K562 (cell line): ENCODE measurements at regions not wholly inside any gene's neighbourhood (a gene's known extent, or its start where the extent isn't known, plus 50 kb on each side); places are given as distances from the start of the nearest gene placed in this dataset.

ENCODE experiments used
- ATAC-seq: fragments of 200-7000 bp; cut with Tn5 transposase; 3 replicates; pipeline ENCODE4 v1.9.1; 2020; ENCODE audit warnings: moderate library complexity
- BruUV-seq: library from RNA; stranded (reverse); fragments of 400-500 nt; replicated peaks from 2 replicates; lab custom pipeline; 2021; lab: Mats Ljungman, UMichigan
- CTCF ChIA-PET: fragments of 300-600 bp; formaldehyde crosslinking; extraction: SDS; loops from one replicate; lab custom pipeline; 2021; ENCODE audit warnings: low intra/inter-chr PET ratio; lab: Yijun Ruan, JAX
- POLR2A ChIA-PET: fragments of 300-600, 350-650 bp; sonication (Branson Sonifier 250); formaldehyde crosslinking; extraction: SDS; loops from one replicate; lab custom pipeline; 2021; ENCODE audit warnings: antibody characterized with exemption, inconsistent platforms; lab: Yijun Ruan, JAX
- DNase-seq, 4 experiments: peaks; one replicate each; pipeline versions ENCODE4 v3.0.0 to v3.0.0-alpha.2; 2011 to 2018; ENCODE audit warnings: low spot score in 3 of 4, mixed read lengths in 3 of 4; ENCODE audit errors: extremely low read depth in 1 of 4
- FAIRE-seq: peaks from 2 replicates; lab custom pipeline; 2011; peaks lifted over from hg19 to GRCh38; lab: Jason Lieb, UNC
- H2AFZ ChIP-seq: 2 replicates; pipeline ENCODE4 v1.6.0; 2011; ENCODE audit warnings: low read depth, low read length, control low read depth, inconsistent platforms
- H3K27ac ChIP-seq: fragments of 200-600 bp; 3 replicates; pipeline ENCODE4 v1.8.0; 2011; ENCODE audit warnings: low read depth, mild to moderate bottlenecking, control low read depth, inconsistent platforms, low read length, moderate library complexity, mixed read lengths; ENCODE audit errors: extremely low read depth
- H3K27me3 ChIP-seq, 2 experiments: fragments of 300-600 bp in 1 of 2; 2 replicates in 1 of 2; 3 replicates in 1 of 2; pipeline versions ENCODE4 v1.6.0 to v1.8.0; 2011; ENCODE audit warnings: inconsistent platforms in 2 of 2, low read length in 2 of 2, mild to moderate bottlenecking in 1 of 2, mixed read lengths in 1 of 2, moderate library complexity in 1 of 2; ENCODE audit not compliant: control insufficient read depth in 2 of 2, insufficient read depth in 2 of 2
- H3K36me3 ChIP-seq: fragments of 300-600 bp; 3 replicates; pipeline ENCODE4 v1.8.0; 2011; ENCODE audit warnings: mild to moderate bottlenecking, low read length, inconsistent platforms; ENCODE audit not compliant: control insufficient read depth, insufficient read depth
- H3K4me1 ChIP-seq, 2 experiments: fragments of 200-600 bp in 1 of 2; replicated peaks in 1 of 2; 2 replicates in 1 of 2; 3 replicates in 1 of 2; pipeline versions ENCODE4 v1.5.1 to v1.8.0; 2011; ENCODE audit warnings: inconsistent platforms in 2 of 2, low read length in 2 of 2, mild to moderate bottlenecking in 1 of 2, mixed read lengths in 1 of 2, moderate library complexity in 1 of 2; ENCODE audit not compliant: control insufficient read depth in 2 of 2, insufficient read depth in 2 of 2
- H3K4me2 ChIP-seq: 2 replicates; pipeline ENCODE4 v1.6.1; 2011; ENCODE audit warnings: low read length, control low read depth, inconsistent platforms, mixed read lengths; ENCODE audit not compliant: insufficient read depth
- H3K4me3 ChIP-seq: fragments of 200-600 bp; sonication (generic), shearing (Covaris generic); 2 replicates; pipeline ENCODE4 v1.5.1; 2016; ENCODE audit warnings: control low read depth, inconsistent platforms
- H3K79me2 ChIP-seq: fragments of 200-600 bp; 3 replicates; pipeline ENCODE4 v1.8.0; 2011; ENCODE audit warnings: low read length, inconsistent platforms; ENCODE audit not compliant: control insufficient read depth, insufficient read depth
- H3K9ac ChIP-seq, 2 experiments: 2 replicates each; pipeline versions ENCODE4 v1.6.0 to v1.6.1; 2011; ENCODE audit warnings: low read depth in 2 of 2, low read length in 2 of 2, control low read depth in 1 of 2, inconsistent platforms in 1 of 2, mild to moderate bottlenecking in 1 of 2, mixed read lengths in 1 of 2; ENCODE audit not compliant: insufficient read depth in 1 of 2
- H3K9me1 ChIP-seq: one replicate; pipeline ENCODE4 v1.6.0; 2011; ENCODE audit warnings: inconsistent platforms, mild to moderate bottlenecking, low read length, moderate library complexity; ENCODE audit not compliant: control insufficient read depth, insufficient read depth
- H3K9me3 ChIP-seq: replicated peaks from 2 replicates; pipeline ENCODE4 v1.5.1; 2011; ENCODE audit warnings: low read depth, low read length, inconsistent platforms; ENCODE audit not compliant: control insufficient read depth, insufficient read depth
- H4K20me1 ChIP-seq: replicated peaks from 2 replicates; pipeline ENCODE4 v1.6.1; 2011; ENCODE audit warnings: low read length, inconsistent platforms, mixed read lengths; ENCODE audit not compliant: control insufficient read depth, insufficient read depth
- DNMT1 ChIP-seq: fragments of 450-650 bp; IDR thresholded peaks from 2 replicates; pipeline ENCODE4 v1.6.1; 2016; ENCODE audit warnings: antibody characterized with exemption, mild to moderate bottlenecking
- KDM5B ChIP-seq: fragments of 200-600 bp; sonication (generic); IDR thresholded peaks from 2 replicates; pipeline ENCODE4 v1.6.1; 2012; ENCODE audit warnings: low read depth, mild to moderate bottlenecking, moderate library complexity, low read length, control low read depth, inconsistent platforms; ENCODE audit not compliant: insufficient replicate concordance
- OTX1 ChIP-seq: fragments of 450-650 bp; formaldehyde crosslinking; IDR thresholded peaks from 2 replicates; pipeline ENCODE4 v1.4.0; 2022; ENCODE audit warnings: mild to moderate bottlenecking
- RBBP5 ChIP-seq: fragments of 200-600 bp; sonication (generic); IDR thresholded peaks from 2 replicates; pipeline ENCODE4 v1.6.1; 2012; ENCODE audit warnings: borderline replicate concordance, mild to moderate bottlenecking, low read length, control low read depth, inconsistent platforms; ENCODE audit not compliant: insufficient read depth, poor library complexity, severe bottlenecking
- WGBS: fragments of 100-300 bp; shearing (Covaris generic); methylation state at CpG from one replicate; pipeline ENCODE4 v1.1.6; 2016; ENCODE audit warnings: low coverage, mixed read lengths; ENCODE audit not compliant: insufficient coverage; ENCODE audit errors: missing lambda C conversion rate; 5-methylcytosine and 5-hydroxymethylcytosine counted together
- in situ Hi-C: fragments of 300-500 bp; cut with MboI; formaldehyde crosslinking; loops from 4 replicates; pipeline ENCODE4 v1.15.0; 2018; ENCODE audit warnings: inconsistent platforms, mixed read lengths
- intact Hi-C: fragments of 100-400 bp; cut with micrococcal nuclease; formaldehyde crosslinking; loops from 2 replicates; pipeline ENCODE4 v1.14.2; 2022
- TF ChIP-seq, protein P1 (sequence below): fragments of 200-800 bp; sonication (Bioruptor generic); IDR thresholded peaks from 2 replicates; pipeline ENCODE4 v1.6.1; 2016; ENCODE audit warnings: missing genetic modification characterization, missing compliant biosample characterization
- TF ChIP-seq, protein P2 (sequence below): fragments of 450-650 bp; IDR thresholded peaks from 2 replicates; pipeline ENCODE4 v1.6.1; 2016
- TF ChIP-seq, protein P3 (sequence below): fragments of 450-650 bp; formaldehyde crosslinking; IDR thresholded peaks from 2 replicates; pipeline ENCODE4 v1.4.0; 2020; ENCODE audit warnings: mild to moderate bottlenecking, moderate library complexity

DNA sequence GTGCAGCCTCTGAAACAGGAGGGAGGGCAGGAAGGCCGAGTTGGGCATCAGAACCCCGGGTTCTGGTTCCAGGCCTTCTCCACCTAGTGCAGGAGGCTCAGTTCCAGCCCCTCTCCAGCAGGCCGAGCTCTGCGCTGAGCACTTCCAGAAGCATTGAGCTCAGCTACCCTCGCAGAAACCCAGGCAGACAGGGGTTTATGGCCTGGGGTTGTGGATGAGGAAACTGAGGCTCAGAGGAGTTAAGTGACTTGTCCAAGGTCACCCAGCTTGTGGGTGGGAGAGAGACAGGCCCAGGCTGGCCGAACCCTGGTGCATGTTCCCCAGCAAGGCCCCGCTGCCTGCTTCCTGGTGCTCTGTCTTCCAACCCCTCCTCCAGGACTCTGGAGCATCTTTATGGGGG lies 348.9 kb downstream of the PTPRU start:
- ChIA-PET CTCF (no interaction called here), POLR2A (interaction anchor here (0.6 kb wide), 1 partner anchor 22 kb away, joined by 3 read pairs; no protein-coding TSS in a partner anchor)
- Histone ChIP-seq H2AFZ (no peak overlapping the region), H3K9me3 (no peaks in the 10 kb centered on the region), H3K79me2 (no peaks in the 10 kb centered on the region), H3K9ac (no peak overlapping the region), H3K4me1 (no peaks in the 10 kb centered on the region), H3K4me3 (no peak overlapping the region), H3K27ac (no peak overlapping the region), H3K36me3 (no peaks in the 10 kb centered on the region), H4K20me1 (no peaks in the 10 kb centered on the region), H3K27me3 (peaks cover 0 to 22% of the 10 kb centered on the region in 2 experiments; a peak in 2 of 5 replicates), H3K9me1 (no peaks in the 10 kb centered on the region), H3K4me2 (no peak overlapping the region)
- WGBS, result 0% methylated on average over 7 of the region's 7 CpGs
- intact Hi-C loops (no loop called here), in situ Hi-C loops (no loop called here)
- FAIRE-seq (no peak), DNase-seq (no peak), ATAC-seq (no peak)
- no TSS peak for BruUV-seq
- TF ChIP-seq RBBP5, result no peak

DNA sequence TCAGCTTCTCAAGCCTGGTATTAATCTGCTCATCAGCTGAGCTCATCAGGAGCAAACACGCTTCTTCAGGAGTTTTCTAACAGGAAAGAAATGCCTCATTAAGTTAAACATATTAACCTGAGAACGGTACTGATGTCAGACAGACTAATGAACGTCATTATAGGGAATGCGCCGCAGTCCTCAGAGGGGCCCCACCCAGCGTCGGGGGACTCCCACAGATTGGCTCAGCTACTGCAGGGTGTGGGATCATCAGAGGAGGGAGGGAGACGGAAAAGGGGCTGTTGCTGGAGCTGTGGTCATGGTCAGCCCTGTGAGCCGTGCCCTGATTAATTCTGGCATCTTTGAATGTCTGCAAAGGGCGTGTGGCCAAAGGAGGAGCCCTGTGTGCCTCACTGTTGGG lies 348.5 kb downstream of the PTPRU start:
- Histone ChIP-seq H3K4me3 (no peak overlapping the region), H3K4me2 (no peak overlapping the region), H3K27me3 (peaks cover 0 to 26% of the 10 kb centered on the region in 2 experiments; a peak in 2 of 5 replicates), H3K9ac (no peak overlapping the region), H3K27ac (no peak overlapping the region), H3K9me1 (no peaks in the 10 kb centered on the region), H4K20me1 (no peaks in the 10 kb centered on the region), H3K4me1 (no peaks in the 10 kb centered on the region), H3K79me2 (no peaks in the 10 kb centered on the region), H2AFZ (no peak overlapping the region), H3K9me3 (no peaks in the 10 kb centered on the region), H3K36me3 (no peaks in the 10 kb centered on the region)
- ATAC-seq (no peak), DNase-seq (no peak), FAIRE-seq (no peak)
- 2% methylated on average over 10 of the region's 10 CpGs for WGBS
- ChIA-PET CTCF (no interaction called here), POLR2A (interaction anchor here (0.7 kb wide), 1 partner anchor 353 kb away, joined by 3 read pairs; no protein-coding TSS in a partner anchor)
- intact Hi-C loops, result no loop called here
- in situ Hi-C loops, result no loop called here
- no TSS peak for BruUV-seq
- TF ChIP-seq DNMT1 (no peak), OTX1 (CRISPR knock-in tag) (no peak), KDM5B (no peak)
- TF ChIP-seq, protein P1, sequence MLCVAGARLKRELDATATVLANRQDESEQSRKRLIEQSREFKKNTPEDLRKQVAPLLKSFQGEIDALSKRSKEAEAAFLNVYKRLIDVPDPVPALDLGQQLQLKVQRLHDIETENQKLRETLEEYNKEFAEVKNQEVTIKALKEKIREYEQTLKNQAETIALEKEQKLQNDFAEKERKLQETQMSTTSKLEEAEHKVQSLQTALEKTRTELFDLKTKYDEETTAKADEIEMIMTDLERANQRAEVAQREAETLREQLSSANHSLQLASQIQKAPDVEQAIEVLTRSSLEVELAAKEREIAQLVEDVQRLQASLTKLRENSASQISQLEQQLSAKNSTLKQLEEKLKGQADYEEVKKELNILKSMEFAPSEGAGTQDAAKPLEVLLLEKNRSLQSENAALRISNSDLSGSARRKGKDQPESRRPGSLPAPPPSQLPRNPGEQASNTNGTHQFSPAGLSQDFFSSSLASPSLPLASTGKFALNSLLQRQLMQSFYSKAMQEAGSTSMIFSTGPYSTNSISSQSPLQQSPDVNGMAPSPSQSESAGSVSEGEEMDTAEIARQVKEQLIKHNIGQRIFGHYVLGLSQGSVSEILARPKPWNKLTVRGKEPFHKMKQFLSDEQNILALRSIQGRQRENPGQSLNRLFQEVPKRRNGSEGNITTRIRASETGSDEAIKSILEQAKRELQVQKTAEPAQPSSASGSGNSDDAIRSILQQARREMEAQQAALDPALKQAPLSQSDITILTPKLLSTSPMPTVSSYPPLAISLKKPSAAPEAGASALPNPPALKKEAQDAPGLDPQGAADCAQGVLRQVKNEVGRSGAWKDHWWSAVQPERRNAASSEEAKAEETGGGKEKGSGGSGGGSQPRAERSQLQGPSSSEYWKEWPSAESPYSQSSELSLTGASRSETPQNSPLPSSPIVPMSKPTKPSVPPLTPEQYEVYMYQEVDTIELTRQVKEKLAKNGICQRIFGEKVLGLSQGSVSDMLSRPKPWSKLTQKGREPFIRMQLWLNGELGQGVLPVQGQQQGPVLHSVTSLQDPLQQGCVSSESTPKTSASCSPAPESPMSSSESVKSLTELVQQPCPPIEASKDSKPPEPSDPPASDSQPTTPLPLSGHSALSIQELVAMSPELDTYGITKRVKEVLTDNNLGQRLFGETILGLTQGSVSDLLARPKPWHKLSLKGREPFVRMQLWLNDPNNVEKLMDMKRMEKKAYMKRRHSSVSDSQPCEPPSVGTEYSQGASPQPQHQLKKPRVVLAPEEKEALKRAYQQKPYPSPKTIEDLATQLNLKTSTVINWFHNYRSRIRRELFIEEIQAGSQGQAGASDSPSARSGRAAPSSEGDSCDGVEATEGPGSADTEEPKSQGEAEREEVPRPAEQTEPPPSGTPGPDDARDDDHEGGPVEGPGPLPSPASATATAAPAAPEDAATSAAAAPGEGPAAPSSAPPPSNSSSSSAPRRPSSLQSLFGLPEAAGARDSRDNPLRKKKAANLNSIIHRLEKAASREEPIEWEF (CRISPR knock-in tag), result no peak
- TF ChIP-seq, protein P2, sequence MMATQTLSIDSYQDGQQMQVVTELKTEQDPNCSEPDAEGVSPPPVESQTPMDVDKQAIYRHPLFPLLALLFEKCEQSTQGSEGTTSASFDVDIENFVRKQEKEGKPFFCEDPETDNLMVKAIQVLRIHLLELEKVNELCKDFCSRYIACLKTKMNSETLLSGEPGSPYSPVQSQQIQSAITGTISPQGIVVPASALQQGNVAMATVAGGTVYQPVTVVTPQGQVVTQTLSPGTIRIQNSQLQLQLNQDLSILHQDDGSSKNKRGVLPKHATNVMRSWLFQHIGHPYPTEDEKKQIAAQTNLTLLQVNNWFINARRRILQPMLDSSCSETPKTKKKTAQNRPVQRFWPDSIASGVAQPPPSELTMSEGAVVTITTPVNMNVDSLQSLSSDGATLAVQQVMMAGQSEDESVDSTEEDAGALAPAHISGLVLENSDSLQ, result no peak
- TF ChIP-seq, protein P3, sequence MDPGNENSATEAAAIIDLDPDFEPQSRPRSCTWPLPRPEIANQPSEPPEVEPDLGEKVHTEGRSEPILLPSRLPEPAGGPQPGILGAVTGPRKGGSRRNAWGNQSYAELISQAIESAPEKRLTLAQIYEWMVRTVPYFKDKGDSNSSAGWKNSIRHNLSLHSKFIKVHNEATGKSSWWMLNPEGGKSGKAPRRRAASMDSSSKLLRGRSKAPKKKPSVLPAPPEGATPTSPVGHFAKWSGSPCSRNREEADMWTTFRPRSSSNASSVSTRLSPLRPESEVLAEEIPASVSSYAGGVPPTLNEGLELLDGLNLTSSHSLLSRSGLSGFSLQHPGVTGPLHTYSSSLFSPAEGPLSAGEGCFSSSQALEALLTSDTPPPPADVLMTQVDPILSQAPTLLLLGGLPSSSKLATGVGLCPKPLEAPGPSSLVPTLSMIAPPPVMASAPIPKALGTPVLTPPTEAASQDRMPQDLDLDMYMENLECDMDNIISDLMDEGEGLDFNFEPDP (CRISPR knock-in tag), result no peak
